ENCODE measurements at regions not wholly inside any gene's neighbourhood (a gene's known extent, or its start where the extent isn't known, plus 50 kb on each side); places are given as distances from the start of the nearest gene placed in this dataset.
"Not testable (repeated sequence)": the region's sequence is repeated elsewhere in the genome, so short reads cannot be mapped to it uniquely, and the experiment has no call there.

- DNase-seq (ENCODE audit: extremely low spot score); CTCF ChIA-PET; POLR2A ChIA-PET: not testable (repeated sequence)
Observed at GRCh38 chr15:20069043-20069442, 472.6 kb downstream of the GOLGA6L6 start.

- CTCF ChIA-PET; DNase-seq (ENCODE audit: extremely low spot score); POLR2A ChIA-PET: not testable (repeated sequence)
Observed at GRCh38 chr15:20066173-20066572, 475.4 kb downstream of the GOLGA6L6 start.

GRCh38 chr15:20065508-20065907, 476.1 kb downstream of the GOLGA6L6 start:
- POLR2A ChIA-PET; DNase-seq (ENCODE audit: extremely low spot score); CTCF ChIA-PET: not testable (repeated sequence)

GRCh38 chr15:20063167-20063566, 478.4 kb downstream of the GOLGA6L6 start:
- DNase-seq (ENCODE audit: extremely low spot score); CTCF ChIA-PET: not testable (repeated sequence)

GRCh38 chr15:20060838-20061237, 480.8 kb downstream of the GOLGA6L6 start:
- DNase-seq (ENCODE audit: extremely low spot score); POLR2A ChIA-PET; CTCF ChIA-PET: not testable (repeated sequence)

More at GRCh38 chr15:20063167-20063566, 478.4 kb downstream of the GOLGA6L6 start:
- POLR2A ChIA-PET: not testable (repeated sequence)

GRCh38 chr15:20056871-20057270, 484.7 kb downstream of the GOLGA6L6 start:
- POLR2A ChIA-PET; DNase-seq (ENCODE audit: extremely low spot score); CTCF ChIA-PET: not testable (repeated sequence)

- POLR2A ChIA-PET; DNase-seq (ENCODE audit: extremely low spot score); CTCF ChIA-PET: not testable (repeated sequence)
Observed at GRCh38 chr15:20055921-20056320, 485.7 kb downstream of the GOLGA6L6 start.

- DNase-seq (ENCODE audit: extremely low spot score); CTCF ChIA-PET; POLR2A ChIA-PET: not testable (repeated sequence)
Observed at GRCh38 chr15:20048189-20048588, 493.4 kb downstream of the GOLGA6L6 start.

- CTCF ChIA-PET; POLR2A ChIA-PET; DNase-seq (ENCODE audit: extremely low spot score): not testable (repeated sequence)
Observed at GRCh38 chr15:20045165-20045564, 496.4 kb downstream of the GOLGA6L6 start.

- CTCF ChIA-PET; DNase-seq (ENCODE audit: extremely low spot score); POLR2A ChIA-PET: not testable (repeated sequence)
Observed at GRCh38 chr15:20040691-20041090, 500.9 kb downstream of the GOLGA6L6 start.

GRCh38 chr15:20025040-20025439, 516.6 kb downstream of the GOLGA6L6 start:
- CTCF ChIA-PET; DNase-seq (ENCODE audit: extremely low spot score); POLR2A ChIA-PET: not testable (repeated sequence)

- CTCF ChIA-PET; POLR2A ChIA-PET; DNase-seq (ENCODE audit: extremely low spot score): not testable (repeated sequence)
Observed at GRCh38 chr15:20022349-20022748, 519.3 kb downstream of the GOLGA6L6 start.

- POLR2A ChIA-PET; CTCF ChIA-PET; DNase-seq (ENCODE audit: extremely low spot score): not testable (repeated sequence)
Observed at GRCh38 chr15:20021351-20021750, 520.2 kb downstream of the GOLGA6L6 start.

- DNase-seq (ENCODE audit: extremely low spot score); CTCF ChIA-PET; POLR2A ChIA-PET: not testable (repeated sequence)
Observed at GRCh38 chr15:20020588-20020987, 521.0 kb downstream of the GOLGA6L6 start.

- POLR2A ChIA-PET; CTCF ChIA-PET; DNase-seq (ENCODE audit: extremely low spot score): not testable (repeated sequence)
Observed at GRCh38 chr15:20019758-20020157, 521.8 kb downstream of the GOLGA6L6 start.

- CTCF ChIA-PET; POLR2A ChIA-PET; DNase-seq (ENCODE audit: extremely low spot score): not testable (repeated sequence)
Observed at GRCh38 chr15:20017581-20017980, 524.0 kb downstream of the GOLGA6L6 start.

GRCh38 chr15:20016941-20017340, 524.7 kb downstream of the GOLGA6L6 start:
- POLR2A ChIA-PET; DNase-seq (ENCODE audit: extremely low spot score); CTCF ChIA-PET: not testable (repeated sequence)

GRCh38 chr15:20012837-20013236, 528.8 kb downstream of the GOLGA6L6 start:
- CTCF ChIA-PET; DNase-seq (ENCODE audit: extremely low spot score); POLR2A ChIA-PET: not testable (repeated sequence)

- DNase-seq (ENCODE audit: extremely low spot score); POLR2A ChIA-PET; CTCF ChIA-PET: not testable (repeated sequence)
Observed at GRCh38 chr15:20010759-20011158, 530.8 kb downstream of the GOLGA6L6 start.

GRCh38 chr15:20009619-20010018, 532.0 kb downstream of the GOLGA6L6 start:
- CTCF ChIA-PET; POLR2A ChIA-PET; DNase-seq (ENCODE audit: extremely low spot score): not testable (repeated sequence)

GRCh38 chr15:20007338-20007737, 534.3 kb downstream of the GOLGA6L6 start:
- CTCF ChIA-PET; DNase-seq (ENCODE audit: extremely low spot score); POLR2A ChIA-PET: not testable (repeated sequence)

All from HEK293T (cell line).